ENCODE measurements at regions not wholly inside any gene's neighbourhood (a gene's known extent, or its start where the extent isn't known, plus 50 kb on each side); places are given as distances from the start of the nearest gene placed in this dataset.
"Not testable (repeated sequence)": the region's sequence is repeated elsewhere in the genome, so short reads cannot be mapped to it uniquely, and the experiment has no call there.

DNA sequence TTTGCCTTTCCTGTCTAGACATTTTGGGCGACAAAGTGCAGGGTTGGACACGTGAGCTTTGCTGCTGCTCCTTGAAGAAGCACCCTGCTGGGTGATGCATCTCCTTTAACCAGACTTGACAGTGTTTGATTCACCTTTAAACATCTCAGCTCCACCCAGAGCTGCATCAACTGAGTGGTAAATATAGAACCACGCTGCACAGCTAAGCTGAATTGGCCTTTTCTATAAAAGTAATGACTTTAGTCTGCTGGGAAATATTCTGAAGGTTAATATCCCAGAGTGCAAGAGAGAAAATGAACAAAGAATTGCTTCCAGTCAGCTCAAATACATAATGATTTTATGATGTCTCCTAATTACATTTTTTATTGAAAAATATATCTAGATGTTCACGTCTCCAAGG lies 264.3 kb upstream of the ADCY2 start:
- TF ChIP-seq, protein P1, sequence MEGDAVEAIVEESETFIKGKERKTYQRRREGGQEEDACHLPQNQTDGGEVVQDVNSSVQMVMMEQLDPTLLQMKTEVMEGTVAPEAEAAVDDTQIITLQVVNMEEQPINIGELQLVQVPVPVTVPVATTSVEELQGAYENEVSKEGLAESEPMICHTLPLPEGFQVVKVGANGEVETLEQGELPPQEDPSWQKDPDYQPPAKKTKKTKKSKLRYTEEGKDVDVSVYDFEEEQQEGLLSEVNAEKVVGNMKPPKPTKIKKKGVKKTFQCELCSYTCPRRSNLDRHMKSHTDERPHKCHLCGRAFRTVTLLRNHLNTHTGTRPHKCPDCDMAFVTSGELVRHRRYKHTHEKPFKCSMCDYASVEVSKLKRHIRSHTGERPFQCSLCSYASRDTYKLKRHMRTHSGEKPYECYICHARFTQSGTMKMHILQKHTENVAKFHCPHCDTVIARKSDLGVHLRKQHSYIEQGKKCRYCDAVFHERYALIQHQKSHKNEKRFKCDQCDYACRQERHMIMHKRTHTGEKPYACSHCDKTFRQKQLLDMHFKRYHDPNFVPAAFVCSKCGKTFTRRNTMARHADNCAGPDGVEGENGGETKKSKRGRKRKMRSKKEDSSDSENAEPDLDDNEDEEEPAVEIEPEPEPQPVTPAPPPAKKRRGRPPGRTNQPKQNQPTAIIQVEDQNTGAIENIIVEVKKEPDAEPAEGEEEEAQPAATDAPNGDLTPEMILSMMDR (IDR thresholded peaks at IDR 0.05; ENCODE audit: extremely low read depth, insufficient read depth, missing control alignments) = no peak
- no peak for DNase-seq (ENCODE audit: low spot score)
- in situ Hi-C loops (cut with MboI; ENCODE audit: low pct_unique_long_range_greater_than_20kb, low sequenced_read_pairs, unreplicated experiment) = no loop called here

DNA sequence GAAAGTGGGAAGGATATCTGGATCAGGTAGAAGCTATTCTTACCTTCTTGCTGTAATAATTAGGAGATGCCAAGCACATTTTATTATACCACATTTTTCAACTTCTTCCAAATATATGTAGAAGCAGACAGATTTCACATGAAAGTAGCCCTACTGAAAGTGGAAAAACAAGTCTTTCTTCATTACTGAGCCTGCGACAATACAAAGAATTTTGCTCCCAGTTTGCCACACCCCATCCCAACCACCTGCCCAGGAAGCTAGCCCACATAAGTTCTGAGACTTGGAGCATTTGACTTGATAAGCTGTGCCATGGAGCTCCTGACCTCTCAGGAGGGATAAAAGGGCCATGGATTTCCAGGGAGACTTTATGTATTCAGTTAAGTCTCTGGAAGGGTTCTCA lies 249.1 kb upstream of the ADCY2 start:
- DNase-seq (ENCODE audit: low spot score) = no peak
- in situ Hi-C loops (cut with MboI; ENCODE audit: low pct_unique_long_range_greater_than_20kb, low sequenced_read_pairs, unreplicated experiment) = no loop called here
- TF ChIP-seq, protein P1 (IDR thresholded peaks at IDR 0.05; ENCODE audit: extremely low read depth, insufficient read depth, missing control alignments) = no peak

DNA sequence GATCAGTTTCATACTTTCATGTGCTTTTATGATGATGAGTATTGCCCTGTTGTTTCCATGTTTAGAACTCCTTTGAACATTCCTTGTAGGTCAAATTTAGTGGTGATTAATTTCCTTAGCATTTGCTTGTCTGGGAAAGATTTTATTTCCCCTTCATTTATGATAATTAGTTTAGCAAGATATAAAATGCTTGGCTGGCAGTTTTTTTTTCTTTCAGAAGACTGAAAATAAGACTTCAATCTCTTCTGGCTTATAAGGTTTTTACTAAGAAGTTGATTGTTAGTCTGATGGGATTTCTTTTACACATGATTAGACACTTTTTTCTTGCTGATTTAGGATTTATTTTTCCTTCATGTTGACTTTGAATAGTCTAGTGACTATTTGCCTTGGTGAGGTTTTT lies 238.9 kb upstream of the ADCY2 start:
- DNase-seq (ENCODE audit: low spot score) = no peak
- TF ChIP-seq, protein P1 (IDR thresholded peaks at IDR 0.05; ENCODE audit: extremely low read depth, insufficient read depth, missing control alignments) = no peak
- in situ Hi-C loops (cut with MboI; ENCODE audit: low pct_unique_long_range_greater_than_20kb, low sequenced_read_pairs, unreplicated experiment) = no loop called here

DNA sequence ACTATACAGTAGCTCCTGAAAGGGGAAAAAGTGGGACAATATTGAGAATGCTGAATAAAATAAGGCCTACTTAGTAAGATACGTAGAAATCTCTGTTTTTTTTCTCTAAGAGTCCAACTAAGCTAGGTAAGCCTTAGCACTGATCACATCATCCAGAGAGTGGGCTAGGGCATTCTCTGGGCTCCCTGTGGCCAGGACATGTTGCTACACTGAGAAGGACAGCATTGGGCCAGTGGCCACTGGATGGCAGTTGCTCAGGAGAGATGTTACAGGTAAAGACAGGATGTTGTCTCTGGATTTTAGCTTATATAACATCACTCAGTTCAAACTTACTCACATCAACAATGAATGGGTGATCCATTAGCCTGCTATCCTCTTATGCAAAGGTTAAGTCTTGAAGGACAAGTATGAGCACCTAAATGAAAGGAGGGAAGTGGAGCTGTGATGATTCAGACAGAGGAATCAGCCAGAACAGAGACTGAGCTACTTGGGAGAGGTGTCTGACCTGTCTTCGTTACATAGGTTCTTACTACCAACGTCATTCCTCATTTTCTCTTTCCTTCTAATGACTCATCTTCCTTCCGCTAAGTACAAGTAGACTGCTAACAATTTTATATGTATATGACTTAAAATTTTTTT lies 226.6 kb upstream of the ADCY2 start:
- TF ChIP-seq, protein P1 (IDR thresholded peaks at IDR 0.05; ENCODE audit: extremely low read depth, insufficient read depth, missing control alignments) = no peak
- in situ Hi-C loops (cut with MboI; ENCODE audit: low pct_unique_long_range_greater_than_20kb, low sequenced_read_pairs, unreplicated experiment) = no loop called here
- no peak for DNase-seq (ENCODE audit: low spot score)

DNA sequence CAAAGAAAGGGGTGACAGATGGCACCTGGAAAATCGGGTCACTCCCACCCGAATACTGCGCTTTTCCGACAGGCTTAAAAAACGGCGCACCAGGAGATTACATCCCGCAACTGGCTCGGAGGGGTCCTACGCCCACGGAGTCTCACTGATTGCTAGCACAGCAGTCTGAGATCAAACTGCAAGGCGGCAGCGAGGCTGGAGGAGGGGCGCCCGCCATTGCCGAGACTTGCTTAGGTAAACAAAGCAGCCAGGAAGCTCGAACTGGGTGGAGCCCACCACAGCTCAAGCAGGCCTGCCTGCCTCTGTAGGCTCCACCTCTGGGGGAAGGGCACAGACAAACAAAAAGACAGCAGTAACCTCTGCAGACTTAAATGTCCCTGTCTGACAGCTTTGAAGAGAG lies 225.2 kb upstream of the ADCY2 start:
- in situ Hi-C loops (cut with MboI; ENCODE audit: low pct_unique_long_range_greater_than_20kb, low sequenced_read_pairs, unreplicated experiment); DNase-seq (ENCODE audit: low spot score): not testable (repeated sequence)

DNA sequence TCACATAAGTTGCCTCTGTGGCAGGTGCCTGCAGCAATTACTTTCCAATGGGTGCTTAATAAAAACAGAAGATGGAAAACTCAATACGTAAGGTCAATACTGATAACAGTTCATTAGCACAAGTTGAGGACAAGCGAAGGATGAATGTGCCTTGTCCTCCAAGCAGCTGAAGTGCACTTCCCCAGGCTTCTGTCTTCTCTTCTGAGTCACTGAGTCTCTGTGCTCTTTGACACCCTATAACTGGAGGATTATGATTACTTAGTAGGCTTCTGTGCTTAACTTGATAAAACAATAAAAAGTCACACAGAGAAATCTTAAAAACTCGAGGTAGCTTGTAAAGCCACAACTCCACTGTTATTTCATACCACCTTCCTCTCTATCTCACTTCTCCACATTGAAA lies 216.6 kb upstream of the ADCY2 start:
- DNase-seq (ENCODE audit: low spot score) = no peak
- in situ Hi-C loops (cut with MboI; ENCODE audit: low pct_unique_long_range_greater_than_20kb, low sequenced_read_pairs, unreplicated experiment) = no loop called here

DNA sequence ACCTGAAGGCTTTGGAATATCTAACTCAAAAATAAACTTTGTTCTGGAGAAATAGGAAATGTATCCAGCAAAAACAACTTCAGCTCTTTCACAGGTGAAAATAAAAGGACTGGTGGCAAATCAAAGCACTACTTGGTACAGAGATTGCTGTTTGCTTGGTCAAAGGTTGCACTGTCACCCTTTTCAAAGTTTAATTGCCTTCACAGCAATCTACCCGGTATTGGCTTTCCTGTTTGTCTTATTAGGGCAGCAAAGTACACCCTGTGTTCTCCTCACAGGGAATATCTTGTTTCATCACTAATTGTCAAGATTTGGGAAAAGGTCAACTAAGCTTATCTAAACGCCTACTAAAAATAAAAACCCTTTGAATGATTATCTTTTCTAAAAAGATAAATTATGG lies 214.1 kb upstream of the ADCY2 start:
- in situ Hi-C loops (cut with MboI; ENCODE audit: low pct_unique_long_range_greater_than_20kb, low sequenced_read_pairs, unreplicated experiment) = no loop called here
- TF ChIP-seq, protein P1 (IDR thresholded peaks at IDR 0.05; ENCODE audit: extremely low read depth, insufficient read depth, missing control alignments) = no peak
- no peak for DNase-seq (ENCODE audit: low spot score)

More for the DNA sequence above, 216.6 kb upstream of the ADCY2 start:
- TF ChIP-seq, protein P1 (IDR thresholded peaks at IDR 0.05; ENCODE audit: extremely low read depth, insufficient read depth, missing control alignments) = no peak

All from GM13977 (cell line).